ENCODE measurements at regions not wholly inside any gene's neighbourhood (a gene's known extent, or its start where the extent isn't known, plus 50 kb on each side); places are given as distances from the start of the nearest gene placed in this dataset.

DNA sequence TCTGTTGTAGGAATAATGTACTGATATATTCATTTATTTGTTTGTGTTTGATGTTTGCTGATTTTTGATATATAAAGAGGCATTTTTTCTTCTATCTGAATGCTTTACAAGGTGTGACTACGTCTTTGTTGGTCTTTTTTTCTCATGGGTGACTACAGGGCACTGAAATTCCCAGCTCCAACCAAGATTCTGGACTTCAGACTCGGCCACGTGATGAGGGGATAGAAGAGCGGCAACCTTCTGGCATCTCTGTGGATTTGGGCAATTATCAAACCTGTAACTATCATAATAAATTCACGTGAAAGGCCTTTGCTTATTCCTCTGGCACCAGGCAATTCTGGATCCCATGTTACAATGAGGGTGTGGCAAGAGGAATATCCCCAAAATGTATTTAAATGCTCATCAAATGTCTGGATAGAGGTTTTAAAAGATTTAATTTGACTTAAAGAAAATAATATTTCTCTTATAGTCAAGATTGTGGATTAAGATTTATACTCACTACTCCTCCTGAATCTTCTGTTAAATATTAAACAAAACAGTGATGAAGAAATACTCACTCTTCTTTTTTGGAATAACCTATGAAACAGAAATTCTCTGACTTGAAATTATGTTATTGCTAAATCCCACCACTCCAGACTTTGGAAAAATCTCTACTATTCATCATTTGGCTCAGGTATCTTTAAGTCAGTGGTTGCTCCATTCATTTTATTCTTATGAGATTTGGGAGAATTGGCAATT lies 276.3 kb downstream of the GPR37 start:
- DNase-seq, result no peak

DNA sequence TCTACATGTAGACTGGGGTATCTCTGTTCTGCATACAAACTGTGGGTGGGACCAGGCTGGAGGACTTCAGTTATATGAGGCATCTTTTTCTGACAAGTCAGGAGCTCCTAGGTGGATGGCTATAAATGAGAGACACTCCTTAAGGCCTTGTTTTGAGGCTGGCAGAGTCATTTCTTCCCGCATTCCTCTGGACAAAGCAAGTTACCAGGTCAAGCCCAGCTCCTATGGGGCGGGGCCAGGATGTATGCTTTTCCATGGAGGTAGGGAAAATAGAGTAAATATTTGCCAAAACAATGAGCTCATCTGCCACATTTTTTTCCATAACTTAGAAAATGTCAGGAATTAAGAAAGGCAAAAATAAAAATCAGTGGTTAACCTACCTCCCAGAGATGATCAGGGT lies 283.4 kb downstream of the GPR37 start:
- no peak for DNase-seq

DNA sequence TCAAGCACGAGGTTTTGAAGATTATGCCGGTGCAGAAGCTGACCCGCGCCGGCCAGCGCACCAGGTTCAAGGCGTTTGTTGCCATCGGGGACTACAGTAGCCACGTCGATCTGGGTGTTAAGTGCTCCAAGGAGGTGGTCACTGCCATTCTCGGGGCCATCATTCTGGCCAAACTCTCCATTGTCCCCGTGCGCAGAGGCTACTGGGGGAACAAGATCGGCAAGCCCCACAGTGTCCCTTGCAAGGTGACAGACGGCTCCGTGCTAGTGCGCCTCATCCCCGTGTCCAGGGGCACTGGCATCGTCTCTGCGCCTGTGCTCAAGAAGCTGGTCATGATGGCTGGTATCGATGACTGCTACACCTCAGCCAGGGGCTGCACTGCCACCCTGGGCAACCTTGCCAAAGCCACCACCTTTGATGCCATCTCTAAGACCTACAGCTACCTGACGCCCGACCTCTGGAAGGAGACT lies 284.7 kb downstream of the GPR37 start:
- DNase-seq, result no peak

DNA sequence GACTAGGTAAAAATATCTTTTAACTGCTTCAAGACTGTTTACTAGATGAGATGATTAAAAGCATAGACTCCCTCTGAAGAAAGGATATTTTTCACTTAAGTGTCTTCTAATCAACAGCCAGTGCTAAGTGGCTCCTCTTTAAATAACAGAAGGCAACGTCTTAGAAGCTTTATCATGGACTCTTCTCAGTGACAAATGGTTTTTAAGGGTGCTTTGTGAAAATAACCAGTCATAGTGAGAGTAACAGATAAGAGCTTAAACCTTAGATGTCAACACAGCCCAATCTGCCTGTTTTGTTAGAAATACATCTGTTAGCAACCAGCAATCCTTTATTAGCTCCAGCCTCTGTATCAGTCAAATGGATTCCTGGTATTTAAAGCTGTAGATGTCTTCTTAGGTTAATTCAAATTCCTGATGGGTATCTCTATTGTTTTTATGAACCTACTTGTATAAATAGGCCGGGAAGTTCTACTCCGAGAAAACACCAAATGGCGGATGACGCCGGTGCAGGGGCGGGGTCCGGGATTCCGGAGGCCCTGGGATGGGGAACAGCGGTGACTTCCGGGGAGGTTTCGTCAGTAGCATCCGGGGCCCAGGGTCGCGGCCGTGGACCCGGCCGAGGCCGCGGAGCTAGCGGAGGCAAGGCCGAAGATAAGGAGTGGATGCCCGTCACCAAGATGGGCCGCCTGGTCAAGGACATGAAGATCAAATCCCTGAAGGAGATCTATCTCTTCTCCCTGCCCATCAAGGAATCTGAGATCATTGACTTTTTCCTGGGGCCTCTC lies 285.4 kb downstream of the GPR37 start:
- DNase-seq, result no peak

DNA sequence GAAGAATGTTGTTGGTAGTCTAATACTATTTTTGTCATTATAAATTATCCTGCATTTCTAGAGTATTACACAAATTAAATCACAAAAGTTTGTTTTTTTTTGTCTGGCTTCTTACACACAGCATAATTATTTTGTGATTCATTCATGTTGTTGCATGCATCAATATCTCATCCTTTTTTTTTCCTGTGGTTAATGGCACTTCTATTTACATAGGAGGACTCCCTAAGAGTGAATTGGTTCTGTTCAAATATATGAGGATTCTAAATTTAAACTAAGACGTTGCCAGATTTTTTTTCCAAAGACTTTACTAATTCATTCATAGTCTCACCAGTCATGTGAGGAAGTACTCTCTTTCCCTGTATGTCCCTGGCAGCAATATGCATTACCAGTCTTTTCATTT lies 303.3 kb downstream of the GPR37 start:
- no peak for DNase-seq

DNA sequence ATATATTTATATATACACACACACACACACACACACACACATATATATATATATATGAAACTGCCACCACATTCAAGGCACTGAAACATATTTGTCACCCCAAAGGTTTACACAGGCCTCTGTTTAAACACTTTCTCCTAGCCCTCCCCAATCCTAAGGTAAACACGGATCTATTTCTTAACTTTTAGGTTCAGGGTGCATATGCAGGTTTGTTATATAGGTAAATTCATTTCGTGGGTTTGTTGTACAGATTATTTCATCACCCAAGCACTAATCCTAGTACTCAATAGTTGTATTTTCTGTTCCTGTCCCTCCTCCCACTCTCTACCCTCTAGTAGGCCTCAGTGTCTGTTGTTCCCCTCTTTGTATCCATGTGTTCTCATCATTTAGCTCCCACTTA lies 305.0 kb downstream of the GPR37 start:
- no peak for DNase-seq

DNA sequence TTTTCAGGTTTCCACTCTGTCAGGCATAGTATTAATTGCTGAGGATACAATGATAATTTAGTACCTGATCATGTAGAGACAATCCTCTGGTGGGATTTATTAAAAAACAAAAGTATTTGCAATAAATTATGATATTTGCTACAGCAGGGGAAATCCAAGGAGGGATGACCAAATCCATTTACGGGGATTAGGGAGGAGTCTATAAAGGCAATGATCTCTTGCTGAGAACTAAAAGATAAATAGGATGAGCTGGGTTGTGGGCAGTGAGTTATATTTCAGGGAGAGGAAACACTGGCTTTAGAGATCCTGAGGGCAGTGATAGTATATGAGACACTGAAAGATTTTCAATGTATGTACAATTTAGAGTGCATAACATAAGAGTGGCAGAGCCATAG lies 305.5 kb downstream of the GPR37 start:
- DNase-seq, result no peak

DNA sequence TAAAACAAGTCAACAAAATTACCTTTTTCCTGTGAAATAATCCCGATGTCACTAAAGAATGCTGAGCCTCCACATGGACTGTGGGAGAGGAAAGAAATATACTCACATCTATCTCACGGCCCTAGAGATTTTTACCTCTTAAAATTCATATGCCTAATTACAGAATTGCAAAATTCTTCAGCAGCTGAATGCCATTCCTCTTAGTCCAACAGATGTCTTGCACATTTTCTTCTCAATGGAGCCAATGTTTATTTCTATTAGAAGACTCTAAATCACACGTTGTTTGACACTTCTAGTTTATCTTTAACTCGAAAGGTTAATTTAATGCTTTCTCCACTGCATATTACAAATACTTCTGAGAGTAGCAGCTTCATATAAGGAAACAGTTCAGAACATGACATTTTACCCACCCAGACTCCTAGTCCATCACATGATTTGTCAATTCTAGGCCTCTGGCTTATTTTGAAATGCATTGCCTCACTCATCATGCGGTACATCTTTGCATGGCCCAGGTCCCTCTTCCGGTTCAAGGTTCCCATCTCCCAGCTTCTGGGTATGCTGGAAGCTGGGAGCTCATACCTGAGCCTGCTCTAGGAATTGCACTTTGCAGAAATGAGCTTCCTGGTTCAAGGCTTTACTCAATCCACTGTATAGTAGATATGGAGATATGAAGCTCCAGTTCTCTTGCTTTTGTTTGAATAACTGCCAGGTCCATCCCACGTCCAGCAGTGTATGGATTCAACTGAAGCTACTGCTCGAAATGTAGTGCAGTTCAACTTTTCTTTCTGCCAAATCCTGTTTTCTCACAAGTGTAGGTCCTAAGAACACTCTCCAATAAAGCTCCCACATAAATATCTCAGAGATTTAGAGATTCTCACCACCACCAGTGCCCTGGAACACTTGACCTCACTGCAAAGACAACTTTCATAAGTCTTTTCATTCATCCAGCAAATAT lies 306.2 kb downstream of the GPR37 start:
- no peak for DNase-seq

DNA sequence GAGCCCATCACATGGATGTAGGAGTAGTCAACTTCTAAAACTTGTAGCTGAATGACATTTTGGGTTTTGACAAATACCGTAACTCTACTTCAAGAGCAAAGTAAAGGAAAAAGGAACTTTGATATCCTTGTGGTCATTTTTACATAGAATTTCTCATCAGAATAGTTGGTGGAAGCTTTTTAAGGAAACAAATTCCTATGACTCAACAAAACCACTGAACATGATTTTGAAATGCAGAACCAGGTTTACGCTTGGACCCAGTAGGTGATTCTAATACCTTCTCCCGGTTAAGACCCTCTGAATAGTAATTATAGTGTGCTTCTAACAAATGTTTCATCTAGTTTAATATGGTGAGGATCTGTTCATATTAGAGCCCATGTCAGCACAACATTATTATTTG lies 307.8 kb downstream of the GPR37 start:
- DNase-seq, result no peak

DNA sequence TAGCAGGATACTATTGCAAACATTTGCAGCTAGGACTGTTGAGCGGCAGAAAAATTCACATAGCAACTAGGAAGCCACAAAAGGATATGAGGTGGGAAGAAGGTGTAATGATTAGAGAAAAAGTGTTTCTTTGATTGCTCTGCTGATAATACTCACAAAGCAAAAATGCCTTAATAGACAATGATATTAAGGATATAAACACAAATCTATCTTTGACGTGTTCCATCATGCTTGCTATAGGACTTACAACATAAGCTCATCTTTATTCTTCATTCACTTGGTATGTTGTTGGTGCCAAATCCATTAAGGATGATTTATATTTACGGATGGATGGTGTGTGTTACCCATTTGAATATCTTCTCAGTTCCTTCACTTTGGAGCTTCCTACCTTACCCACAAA lies 309.3 kb downstream of the GPR37 start:
- DNase-seq, result no peak

DNA sequence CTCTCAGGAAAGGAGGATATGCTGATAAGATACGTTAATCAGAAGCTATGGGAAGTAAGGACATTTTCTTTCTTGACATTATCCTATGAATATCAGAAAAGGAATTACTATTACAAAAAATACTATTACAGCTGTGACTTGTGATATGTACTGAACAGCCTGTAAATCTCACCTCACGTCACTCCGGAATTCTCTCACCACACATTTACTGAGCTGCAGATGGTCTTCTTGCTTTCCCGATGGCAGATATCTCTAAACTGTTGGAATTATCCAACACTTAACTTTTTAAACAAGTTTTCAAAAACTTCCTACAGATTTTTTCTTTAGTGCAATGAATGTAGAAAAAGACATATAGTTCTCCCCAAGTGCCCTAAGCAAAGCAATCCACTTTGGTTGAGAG lies 313.4 kb downstream of the GPR37 start:
- no peak for DNase-seq

DNA sequence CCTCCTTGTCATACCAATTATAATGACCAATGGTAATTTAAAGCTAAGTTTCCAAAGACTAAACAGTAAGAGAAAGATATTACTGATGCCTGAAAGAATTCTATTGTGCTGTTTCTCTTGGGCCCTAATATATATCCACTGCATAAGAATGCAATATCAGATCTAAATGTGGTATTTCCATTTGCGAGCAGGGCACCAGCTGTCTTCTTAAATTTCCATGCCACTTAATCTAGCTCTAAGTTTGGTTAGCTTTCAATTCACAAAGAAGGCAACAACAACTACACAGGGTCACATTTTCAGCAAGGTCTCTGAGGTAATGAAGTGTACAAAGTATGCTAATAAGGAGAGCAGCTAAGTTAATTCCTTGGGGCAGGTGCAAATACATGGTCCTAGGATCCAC lies 315.7 kb downstream of the GPR37 start:
- DNase-seq, result no peak

DNA sequence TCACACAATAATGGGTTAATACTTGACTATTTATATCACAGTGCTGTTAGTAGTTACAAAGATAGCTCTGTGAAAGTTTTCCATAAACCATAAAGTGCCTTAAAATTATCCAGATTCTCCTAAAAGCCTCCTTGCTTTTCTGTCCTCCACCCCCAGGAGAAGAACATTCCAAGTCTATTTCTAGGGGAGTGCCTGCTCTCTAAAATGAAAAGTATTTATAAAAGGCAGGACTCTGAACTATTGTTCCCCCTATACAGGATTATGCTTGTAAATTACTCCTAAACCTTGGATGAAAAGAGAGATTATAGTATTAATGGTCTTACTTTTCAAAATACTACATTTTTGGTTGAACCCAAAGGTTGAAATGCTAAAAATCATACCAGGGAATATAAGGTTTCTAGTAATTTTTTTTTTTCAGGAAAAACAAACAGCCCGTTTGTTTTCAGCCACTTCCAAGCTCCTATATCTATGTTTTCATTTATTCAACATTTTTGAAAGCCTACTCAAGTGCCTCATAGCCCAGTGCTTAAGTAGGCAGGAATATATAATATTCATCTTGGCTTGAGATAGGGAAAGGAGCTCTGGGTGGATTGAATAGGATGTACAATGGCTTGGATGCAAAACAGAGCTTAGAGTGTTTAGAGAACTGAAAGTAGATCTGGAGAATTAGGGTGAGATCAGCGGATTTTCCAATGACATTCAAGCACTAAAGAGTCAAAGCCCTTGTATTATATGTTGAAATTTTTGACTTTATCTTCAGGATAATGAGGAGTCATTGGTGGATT lies 320.7 kb downstream of the GPR37 start:
- no peak for DNase-seq

DNA sequence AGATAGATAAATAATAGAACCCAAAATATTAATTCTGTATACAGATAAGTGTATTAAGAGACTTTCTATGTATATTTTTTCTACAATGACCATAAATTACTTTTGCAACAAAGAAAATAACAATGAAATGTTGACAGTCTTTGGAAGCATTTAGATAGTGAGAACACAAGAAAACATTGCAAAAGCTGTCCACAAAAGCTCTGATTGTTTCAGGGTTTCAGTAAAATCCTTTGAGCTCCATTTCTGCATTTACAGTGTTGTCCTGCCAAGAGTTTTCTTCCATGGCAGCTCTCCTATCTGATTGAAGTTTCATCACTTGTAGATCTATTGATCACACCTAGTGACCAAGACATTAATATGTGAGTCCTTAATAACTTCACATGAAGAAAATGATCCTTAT lies 321.8 kb downstream of the GPR37 start:
- no peak for DNase-seq

DNA sequence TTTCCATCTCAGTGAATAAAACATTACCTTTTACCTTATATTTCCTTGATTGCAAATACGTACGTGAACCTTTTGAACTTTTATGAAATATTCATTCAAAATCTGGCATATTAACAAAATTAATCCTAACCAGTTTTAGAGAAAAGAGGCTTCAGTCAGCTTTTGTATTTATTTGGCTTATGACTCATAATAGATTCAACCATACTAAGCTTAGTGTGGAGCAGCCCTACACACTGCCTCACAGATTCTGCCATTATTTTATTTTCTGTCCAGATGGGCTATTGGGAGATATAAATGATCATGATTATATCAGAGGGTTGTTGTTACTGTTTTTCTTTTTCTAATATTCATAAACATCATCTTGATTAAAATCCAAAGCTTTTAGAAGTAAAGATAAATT lies 325.5 kb downstream of the GPR37 start:
- DNase-seq, result no peak

DNA sequence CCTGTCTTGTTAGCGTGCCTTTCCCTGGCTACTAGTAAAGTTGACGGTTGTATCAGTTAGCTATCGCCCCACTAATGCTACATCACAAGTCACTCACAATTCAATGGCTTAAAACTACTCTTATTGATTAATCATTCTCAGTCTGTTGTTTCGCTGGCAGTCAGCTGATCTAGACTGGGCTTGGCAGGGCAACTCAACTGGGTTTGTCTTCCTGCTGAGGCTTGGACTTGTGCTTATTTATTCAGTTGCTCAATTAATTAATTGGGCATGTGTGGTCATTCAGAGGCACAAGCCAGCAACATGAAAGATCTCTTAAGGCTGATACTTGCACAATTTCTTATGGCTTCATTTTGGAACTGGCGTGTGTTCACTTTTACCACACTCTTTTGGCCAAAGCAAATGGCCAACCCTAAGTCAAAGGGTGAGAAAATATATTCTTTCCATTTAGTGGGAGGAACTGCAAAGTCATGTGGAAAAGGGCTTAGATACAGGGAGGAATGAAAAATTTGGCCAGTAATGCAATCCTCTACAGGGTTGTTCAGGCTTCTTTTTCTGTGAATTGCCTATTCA lies 333.5 kb downstream of the GPR37 start:
- no peak for DNase-seq

DNA sequence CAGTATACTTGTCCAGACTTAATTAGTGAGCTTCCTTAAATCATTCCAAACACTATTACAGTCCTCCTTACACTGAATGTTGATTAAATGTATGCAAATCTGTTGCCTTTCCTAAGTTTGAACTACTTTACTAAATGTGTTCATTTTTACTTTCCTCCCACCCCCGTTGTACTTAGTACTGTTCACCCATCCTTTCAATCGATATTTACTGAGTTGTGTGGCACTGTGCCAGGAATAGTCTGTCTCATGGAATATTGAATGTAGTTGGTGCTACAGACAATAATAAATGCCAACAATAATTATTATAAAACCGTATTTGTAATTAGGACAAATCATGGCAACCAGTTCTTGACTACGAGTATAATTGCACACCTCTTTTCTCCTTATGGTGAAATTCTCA lies 335.7 kb downstream of the GPR37 start:
- no peak for DNase-seq

DNA sequence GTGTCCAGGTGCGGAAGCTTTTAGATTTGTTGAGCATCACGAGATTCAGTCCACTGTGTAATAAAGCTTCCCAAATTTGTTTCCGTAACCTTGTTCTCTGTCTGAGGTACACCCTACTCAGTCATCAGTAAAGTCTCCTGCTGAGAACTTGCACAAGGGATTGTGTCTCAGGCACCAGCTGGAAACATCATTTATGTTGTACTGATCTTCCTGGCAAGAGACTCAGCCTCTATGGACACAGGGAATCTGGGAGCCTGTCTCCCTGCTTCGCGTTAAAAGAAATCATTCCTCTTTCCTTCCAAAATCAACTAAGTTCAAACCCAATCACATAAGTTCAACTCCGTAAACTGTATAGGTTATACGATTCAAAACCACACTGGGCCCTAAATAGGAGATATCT lies 336.8 kb downstream of the GPR37 start:
- DNase-seq, result no peak

DNA sequence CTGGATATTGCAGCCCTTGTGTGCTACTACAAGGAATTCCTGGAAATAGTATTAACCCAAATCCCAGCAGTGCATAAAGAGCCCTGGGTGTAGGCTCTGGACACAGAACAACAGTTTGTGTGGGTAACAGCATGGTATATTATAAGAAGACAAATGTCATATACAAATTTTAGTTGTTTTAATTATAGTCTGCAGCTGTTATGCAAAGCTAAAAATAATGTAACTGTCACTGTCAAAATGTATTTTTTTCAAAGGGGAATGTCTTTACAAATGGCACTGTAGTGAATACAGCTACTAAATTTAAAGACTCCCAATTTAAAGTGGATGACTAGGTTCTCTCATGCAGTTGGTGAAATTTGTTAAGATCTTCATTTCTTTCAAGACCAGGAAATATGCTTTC lies 339.0 kb downstream of the GPR37 start:
- no peak for DNase-seq

DNA sequence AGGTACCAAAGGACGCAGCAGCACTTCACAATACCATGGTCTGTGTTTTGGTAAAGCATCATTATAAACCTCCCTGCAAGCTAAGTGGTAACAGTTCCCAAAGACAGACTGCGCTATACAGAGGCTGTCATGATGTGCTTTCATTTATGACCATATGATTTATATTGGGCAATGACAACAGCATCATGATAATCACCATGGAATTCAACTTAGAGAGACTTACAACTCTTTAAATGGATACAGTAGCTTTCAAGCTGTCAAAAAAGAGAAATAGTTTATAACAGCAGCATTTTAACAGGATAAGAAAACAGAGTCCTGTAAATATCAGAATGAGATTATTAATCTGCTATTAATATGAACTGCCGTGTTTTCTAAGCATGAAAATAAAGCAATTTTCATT lies 341.7 kb downstream of the GPR37 start:
- DNase-seq, result no peak

DNA sequence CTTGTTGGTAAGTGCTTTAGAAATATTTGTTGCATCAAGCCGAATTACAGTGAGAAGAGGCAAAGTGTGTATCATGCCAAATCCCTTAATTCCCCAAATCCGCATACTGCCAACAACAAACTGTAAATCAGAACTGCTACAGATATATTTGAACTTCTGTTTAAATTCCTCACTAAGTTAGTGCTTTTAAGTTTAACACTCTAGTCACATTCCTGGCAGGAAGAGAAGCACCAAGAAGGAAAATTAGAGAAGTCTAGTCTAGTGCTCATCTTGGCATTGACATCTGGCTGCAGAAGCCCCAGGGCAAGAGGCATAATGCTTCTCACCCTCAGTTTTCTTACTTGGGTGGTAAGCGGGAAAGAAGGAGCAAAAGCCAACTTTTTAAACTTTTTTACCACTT lies 343.5 kb downstream of the GPR37 start:
- no peak for DNase-seq

DNA sequence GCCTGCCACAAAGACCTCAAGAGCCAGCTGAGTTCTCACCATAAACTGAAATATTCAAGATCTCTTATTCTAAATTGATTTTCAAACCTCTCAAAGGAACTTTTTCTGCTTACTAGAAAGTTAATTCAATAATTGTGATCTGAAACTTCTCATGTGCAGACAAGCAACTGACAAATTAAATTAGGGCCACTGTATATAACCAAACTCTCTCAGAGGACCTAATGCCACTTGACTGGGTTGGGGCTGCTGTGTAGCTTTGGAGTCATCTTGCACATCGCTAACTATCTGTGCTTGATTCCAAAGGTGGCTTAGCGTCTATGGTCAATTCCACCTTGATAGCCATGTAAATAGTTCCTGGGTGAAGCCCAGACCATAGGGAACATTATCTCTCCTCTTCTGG lies 345.2 kb downstream of the GPR37 start:
- DNase-seq, result no peak
